H1 (cell line): ENCODE measurements at regions not wholly inside any gene's neighbourhood (a gene's known extent, or its start where the extent isn't known, plus 50 kb on each side); places are given as distances from the start of the nearest gene placed in this dataset.

Experiments used
- CTCF ChIA-PET: fragments of 300-600 bp; sonication (Branson Sonifier 250); formaldehyde crosslinking; loops from one replicate; lab custom pipeline; 2021; ENCODE audit not compliant: partially characterized antibody; lab: Charles Lee
- POLR2A ChIA-PET: fragments of 300-600 bp; sonication (Branson Sonifier 250); formaldehyde crosslinking; loops from one replicate; lab custom pipeline; 2021; ENCODE audit warnings: inconsistent platforms; ENCODE audit not compliant: partially characterized antibody; lab: Charles Lee
- DNase-seq, 2 experiments: peaks; one replicate each; pipeline versions ENCODE4 v3.0.0 to v3.0.0-alpha.2; 2010 to 2022; ENCODE audit warnings: low spot score in 2 of 2, low read depth in 1 of 2, mixed read lengths in 1 of 2
- FAIRE-seq: peaks from 2 replicates; lab custom pipeline; 2011; peaks lifted over from hg19 to GRCh38; lab: Jason Lieb, UNC
- H2AFZ ChIP-seq: 2 replicates; pipeline ENCODE4 v1.8.1; 2012; ENCODE audit warnings: low read length, inconsistent platforms
- H2AK5ac ChIP-seq: 2 replicates; pipeline ENCODE4 v1.6.1; 2013; ENCODE audit warnings: low read depth, low read length
- H2BK120ac ChIP-seq: replicated peaks from 2 replicates; pipeline ENCODE3; 2013; ENCODE audit warnings: low read depth, low read length, inconsistent platforms
- H2BK12ac ChIP-seq: 2 replicates; pipeline ENCODE4 v1.6.1; 2013; ENCODE audit warnings: low read depth, low read length
- H2BK15ac ChIP-seq: 2 replicates; pipeline ENCODE4 v1.6.1; 2013; ENCODE audit warnings: low read length
- H2BK20ac ChIP-seq: 2 replicates; pipeline ENCODE4 v1.6.1; 2013; ENCODE audit warnings: low read length
- H2BK5ac ChIP-seq: 2 replicates; pipeline ENCODE4 v1.6.1; 2013; ENCODE audit warnings: low read depth, low read length
- H3K14ac ChIP-seq: 2 replicates; pipeline ENCODE4 v1.6.1; 2013; ENCODE audit warnings: inconsistent platforms; ENCODE audit not compliant: insufficient read length
- H3K18ac ChIP-seq: 2 replicates; pipeline ENCODE4 v1.6.1; 2013; ENCODE audit warnings: low read length; ENCODE audit errors: extremely low read depth
- H3K23ac ChIP-seq: 2 replicates; pipeline ENCODE4 v1.6.1; 2013; ENCODE audit warnings: inconsistent platforms; ENCODE audit not compliant: insufficient read length
- H3K23me2 ChIP-seq: 2 replicates; pipeline ENCODE4 v1.6.1; 2013; ENCODE audit warnings: low read depth, low read length
- H3K27ac ChIP-seq: 2 replicates; pipeline ENCODE4 v1.6.1; 2011; ENCODE audit warnings: low read depth, low read length, inconsistent platforms
- H3K27me3 ChIP-seq, 4 experiments: replicated peaks in 1 of 4; 1 replicate in 1 of 4; 2 replicates in 3 of 4; pipeline versions ENCODE4 v1.6.1 to v1.8.1; 2011 to 2013; ENCODE audit warnings: low read length in 3 of 4, mild to moderate bottlenecking in 3 of 4, inconsistent platforms in 2 of 4, mixed read lengths in 2 of 4, moderate library complexity in 1 of 4; ENCODE audit not compliant: control insufficient read depth in 3 of 4, insufficient read depth in 3 of 4; ENCODE audit errors: extremely low read depth in 1 of 4
- H3K36me3 ChIP-seq, 4 experiments: 2 replicates each; pipeline versions ENCODE4 v1.6.1 to v1.8.1; 2011 to 2013; ENCODE audit warnings: mild to moderate bottlenecking in 4 of 4, low read length in 3 of 4, moderate library complexity in 2 of 4, control low read depth in 1 of 4, inconsistent platforms in 1 of 4; ENCODE audit not compliant: insufficient read depth in 4 of 4, control insufficient read depth in 2 of 4
- H3K4ac ChIP-seq: replicated peaks from 2 replicates; pipeline ENCODE3; 2013; ENCODE audit warnings: low read length, low read depth, mixed read lengths, inconsistent platforms; ENCODE audit not compliant: insufficient read length
- H3K4me1 ChIP-seq, 4 experiments: replicated peaks in 1 of 4; 1 replicate in 1 of 4; 2 replicates in 3 of 4; pipeline versions ENCODE4 v1.6.1 to v1.8.1; 2011 to 2013; ENCODE audit warnings: low read length in 3 of 4, inconsistent platforms in 2 of 4, mixed read lengths in 1 of 4; ENCODE audit not compliant: insufficient read depth in 4 of 4, control insufficient read depth in 3 of 4
- H3K4me2 ChIP-seq, 2 experiments: 2 replicates each; pipeline versions ENCODE4 v1.6.1 to v1.8.1; 2011 to 2013; ENCODE audit warnings: low read depth in 2 of 2, low read length in 2 of 2, control low read depth in 1 of 2, inconsistent platforms in 1 of 2, mild to moderate bottlenecking in 1 of 2; ENCODE audit not compliant: insufficient read depth in 1 of 2
- H3K4me3 ChIP-seq, 4 experiments: fragments of 200-600, 300-600 bp in 1 of 4; sonication (generic), shearing (Covaris generic), sonication (Bioruptor Twin) in 1 of 4; 2 replicates each; pipeline versions ENCODE4 v1.5.1 to v1.8.1; 2011 to 2016; ENCODE audit warnings: low read length in 4 of 4, low read depth in 3 of 4, control low read depth in 2 of 4, inconsistent platforms in 2 of 4, mild to moderate bottlenecking in 2 of 4, mixed read lengths in 1 of 4, moderate library complexity in 1 of 4; ENCODE audit not compliant: insufficient read depth in 2 of 4; ENCODE audit errors: extremely low read depth in 1 of 4
- H3K56ac ChIP-seq: replicated peaks from 2 replicates; pipeline ENCODE3; 2013; ENCODE audit warnings: low read depth, mild to moderate bottlenecking, mixed read lengths, low read length, inconsistent platforms; ENCODE audit not compliant: insufficient read length
- H3K79me1 ChIP-seq: 2 replicates; pipeline ENCODE4 v1.6.1; 2013; ENCODE audit warnings: low read depth, low read length, control low read depth
- H3K79me2 ChIP-seq, 2 experiments: 2 replicates each; pipeline versions ENCODE4 v1.6.1 to v1.8.1; 2012 to 2013; ENCODE audit warnings: low read length in 2 of 2, mild to moderate bottlenecking in 2 of 2, inconsistent platforms in 1 of 2; ENCODE audit not compliant: insufficient read depth in 2 of 2, control insufficient read depth in 1 of 2
- H3K9ac ChIP-seq, 4 experiments: replicated peaks in 1 of 4; 1 replicate in 1 of 4; 2 replicates in 3 of 4; pipeline versions ENCODE4 v1.6.1 to v1.8.1; 2011 to 2013; ENCODE audit warnings: low read depth in 3 of 4, low read length in 3 of 4, control low read depth in 2 of 4, mild to moderate bottlenecking in 2 of 4, moderate library complexity in 2 of 4, inconsistent platforms in 1 of 4; ENCODE audit errors: extremely low read depth in 1 of 4
- H3K9me3 ChIP-seq, 2 experiments: 2 replicates each; pipeline versions ENCODE4 v1.6.1 to v1.8.1; 2012 to 2013; ENCODE audit warnings: mild to moderate bottlenecking in 2 of 2, moderate library complexity in 2 of 2, control low read depth in 1 of 2, inconsistent platforms in 1 of 2, low read depth in 1 of 2, low read length in 1 of 2, mixed read lengths in 1 of 2; ENCODE audit not compliant: insufficient read depth in 2 of 2
- H4K20me1 ChIP-seq, 2 experiments: replicated peaks in 1 of 2; 2 replicates each; pipeline versions ENCODE3 to v1.8.1; 2011 to 2013; ENCODE audit warnings: inconsistent platforms in 2 of 2, low read length in 2 of 2, mild to moderate bottlenecking in 1 of 2; ENCODE audit not compliant: insufficient read depth in 2 of 2, control insufficient read depth in 1 of 2
- H4K5ac ChIP-seq: 2 replicates; pipeline ENCODE4 v1.6.1; 2013; ENCODE audit warnings: low read length, low read depth, mixed read lengths, inconsistent platforms; ENCODE audit not compliant: insufficient read length
- H4K8ac ChIP-seq: 2 replicates; pipeline ENCODE4 v1.8.0; 2013; ENCODE audit warnings: mild to moderate bottlenecking, moderate library complexity, low read length, inconsistent platforms; ENCODE audit not compliant: insufficient read depth; ENCODE audit errors: extremely low read depth
- H4K91ac ChIP-seq: replicated peaks from 2 replicates; pipeline ENCODE3; 2013; ENCODE audit warnings: low read length, mixed read lengths, inconsistent platforms; ENCODE audit not compliant: insufficient read length
- BCL11A ChIP-seq, 2 experiments: IDR thresholded peaks; one replicate each; pipeline ENCODE4 v1.6.1; 2011; ENCODE audit warnings: low read depth in 2 of 2, low read length in 2 of 2, mild to moderate bottlenecking in 2 of 2
- CBX5 ChIP-seq: fragments of 300-800, 300-1000 bp; sonication (generic); IDR thresholded peaks from 2 replicates; pipeline ENCODE4 v1.7.1; 2016; ENCODE audit warnings: antibody characterized with exemption, low read length, low read depth
- CHD1 ChIP-seq: IDR thresholded peaks from 2 replicates; pipeline ENCODE4 v1.6.1; 2012; ENCODE audit warnings: low read depth, low read length, improper control_type of control experiment
- GABPA ChIP-seq: IDR thresholded peaks from 2 replicates; pipeline ENCODE4 v1.6.1; 2011; ENCODE audit warnings: mild to moderate bottlenecking, low read length, moderate library complexity, borderline replicate concordance; ENCODE audit not compliant: insufficient read depth
- KDM4A ChIP-seq: IDR thresholded peaks from one replicate; pipeline ENCODE4 v1.7.1; 2012; ENCODE audit warnings: low read depth, mild to moderate bottlenecking, moderate library complexity, low read length, inconsistent platforms; ENCODE audit not compliant: severe bottlenecking
- NRF1 ChIP-seq: IDR thresholded peaks from 2 replicates; pipeline ENCODE4 v1.6.1; 2011; ENCODE audit warnings: mild to moderate bottlenecking, low read depth, low read length, improper control_type of control experiment
- PHF8 ChIP-seq: fragments of 200-600 bp; sonication (generic); conservative IDR thresholded peaks from 2 replicates; pipeline ENCODE4 v1.7.1; 2012; ENCODE audit warnings: low read depth, mild to moderate bottlenecking, inconsistent platforms, low read length, moderate library complexity
- RAD21 ChIP-seq, 2 experiments: IDR thresholded peaks in 1 of 2; conservative IDR thresholded peaks in 1 of 2; 2 replicates each; pipeline ENCODE4 v1.6.1; 2011; ENCODE audit warnings: low read depth in 2 of 2, low read length in 2 of 2, improper control_type of control experiment in 1 of 2, inconsistent platforms in 1 of 2, mild to moderate bottlenecking in 1 of 2, moderate library complexity in 1 of 2
- RBBP5 ChIP-seq: IDR thresholded peaks from 2 replicates; pipeline ENCODE4 v1.7.1; 2012; ENCODE audit warnings: low read depth, mild to moderate bottlenecking, inconsistent platforms, low read length, moderate library complexity, borderline replicate concordance
- RFX5 ChIP-seq: IDR thresholded peaks from 2 replicates; pipeline ENCODE4 v1.6.1; 2011; ENCODE audit warnings: low read depth, low read length, improper control_type of control experiment, borderline replicate concordance
- SIRT6 ChIP-seq: IDR thresholded peaks from one replicate; pipeline ENCODE4 v1.7.1; 2012; ENCODE audit warnings: low read length, inconsistent platforms
- SP2 ChIP-seq: IDR thresholded peaks from 2 replicates; pipeline ENCODE4 v1.6.1; 2012; ENCODE audit warnings: mild to moderate bottlenecking, low read length, inconsistent platforms
- SUZ12 ChIP-seq: fragments of 200-600 bp; sonication (generic); IDR thresholded peaks from 2 replicates; pipeline ENCODE4 v1.6.1; 2012; ENCODE audit warnings: mild to moderate bottlenecking, inconsistent platforms, low read length, moderate library complexity, mixed read lengths
- TAF1 ChIP-seq: IDR thresholded peaks from 2 replicates; pipeline ENCODE4 v1.6.1; 2011; ENCODE audit warnings: mild to moderate bottlenecking, low read depth, low read length
- TEAD4 ChIP-seq: IDR thresholded peaks from 2 replicates; pipeline ENCODE4 v1.6.1; 2012; ENCODE audit warnings: low read depth, low read length, inconsistent platforms, mixed read lengths
- WGBS, 2 experiments: shearing (Covaris generic) in 1 of 2; methylation state at CpG; one replicate each; pipeline versions ENCODE4 v1.1.6 to v1.1.7; 2013 to 2015; ENCODE audit warnings: low lambda C conversion rate in 2 of 2, mixed read lengths in 2 of 2, inconsistent platforms in 1 of 2, low coverage in 1 of 2, missing lambda C conversion rate in 1 of 2; ENCODE audit not compliant: insufficient replicate concordance in 2 of 2, insufficient coverage in 1 of 2, insufficient read length in 1 of 2; ENCODE audit errors: extremely low coverage in 1 of 2, missing lambda C conversion rate in 1 of 2; 5-methylcytosine and 5-hydroxymethylcytosine counted together

GRCh38 chr22:49308300-49308699, 519.4 kb downstream of the BRD1 start:
- H3K4me2 ChIP-seq, result no peak overlapping the region
- CTCF ChIA-PET, result interaction anchor here (0.5 to 5.7 kb wide), 2 partner anchors 27 to 263 kb away, joined by 4 to 95 read pairs; no protein-coding TSS in a partner anchor
- TF ChIP-seq RAD21 (IDR thresholded peaks at IDR 0.05 in 1 of 2, conservative IDR thresholded peaks at IDR 0.05 in 1 of 2; ENCODE audit: low read depth in 2 of 2, low read length in 2 of 2) (no peak), SIRT6 (no peak), GABPA (no peak), BCL11A (IDR thresholded peaks at IDR 0.05; ENCODE audit: low read depth in 2 of 2, low read length in 2 of 2) (no peak), KDM4A (no peak), TEAD4 (no peak), RFX5 (no peak), TAF1 (no peak), NRF1 (no peak), SUZ12 (no peak), CHD1 (no peak), CBX5 (no peak), PHF8 (no peak), RBBP5 (no peak), SP2 (no peak)

More at GRCh38 chr22:49308300-49308699, 519.4 kb downstream of the BRD1 start:
- H3K23ac ChIP-seq, result no peak overlapping the region
- no peak overlapping the region for H2AFZ ChIP-seq
- no peak overlapping the region for H4K91ac ChIP-seq
- H3K23me2 ChIP-seq, result no peaks in the 10 kb centered on the region
- H3K9ac ChIP-seq, result no peak overlapping the region
- H4K20me1 ChIP-seq, result peaks cover 0 to 2% of the 10 kb centered on the region in 2 experiments
- peak in 1 of 2 experiments; percentile 17 for DNase-seq
- H3K18ac ChIP-seq, result no peak overlapping the region
- H4K8ac ChIP-seq, result no peak overlapping the region
- H2BK5ac ChIP-seq, result no peak overlapping the region
- H3K79me2 ChIP-seq, result no peaks in the 10 kb centered on the region
- H3K4me1 ChIP-seq, result peaks cover 0 to 4% (median 2%) of the 10 kb centered on the region in 4 experiments; a peak in 4 of 7 replicates
- no peak overlapping the region for H2BK20ac ChIP-seq
- no peak overlapping the region for H2AK5ac ChIP-seq
- no peak overlapping the region for H4K5ac ChIP-seq
- H3K79me1 ChIP-seq, result no peaks in the 10 kb centered on the region
- no peak overlapping the region for H2BK15ac ChIP-seq
- POLR2A ChIA-PET, result no interaction called here
- H3K14ac ChIP-seq, result no peak overlapping the region
- no peaks in the 10 kb centered on the region for H3K9me3 ChIP-seq
- no peak overlapping the region for H3K27ac ChIP-seq
- H2BK12ac ChIP-seq, result no peak overlapping the region
- no peaks in the 10 kb centered on the region for H3K36me3 ChIP-seq
- H3K56ac ChIP-seq, result no peak overlapping the region
- no peaks in the 10 kb centered on the region; a peak in 1 of 7 replicates for H3K27me3 ChIP-seq
- WGBS, 2 experiments, result 90% methylated on average over 10 of the region's 11 CpGs; no CpG with 5 or more reads in 1 of the 2 experiments
- FAIRE-seq, result no peak
- no peak overlapping the region for H2BK120ac ChIP-seq
- no peak overlapping the region for H3K4me3 ChIP-seq
- no peak overlapping the region for H3K4ac ChIP-seq
